ENCODE measurements at regions not wholly inside any gene's neighbourhood (a gene's known extent, or its start where the extent isn't known, plus 50 kb on each side); places are given as distances from the start of the nearest gene placed in this dataset.

GRCh38 chr10:49243610-49244283 lies 55.2 kb upstream of the C10orf71 start:
- DNase-seq = no peak

- DNase-seq = no peak
Observed at GRCh38 chr10:49243139-49243538, 54.9 kb upstream of the TMEM273 start.

GRCh38 chr10:49242604-49243003 lies 54.4 kb upstream of the TMEM273 start:
- DNase-seq = no peak

- peak; percentile 45 for DNase-seq
Observed at GRCh38 chr10:49241385-49241784, 53.2 kb upstream of the TMEM273 start.

GRCh38 chr10:49240946-49241345 lies 52.8 kb upstream of the TMEM273 start:
- no peak for DNase-seq
